BLaER1 treated with 17β-estradiol and CSF1 and Interleukin-3, amounts not matched to agents 10 nM and 100 nM (cell line): ENCODE measurements at regions not wholly inside any gene's neighbourhood (a gene's known extent, or its start where the extent isn't known, plus 50 kb on each side); places are given as distances from the start of the nearest gene placed in this dataset.
"Not testable (repeated sequence)": the region's sequence is repeated elsewhere in the genome, so short reads cannot be mapped to it uniquely, and the experiment has no call there.

Experiments used
- H3K27ac ChIP-seq, 11 experiments: shearing (Covaris generic); formaldehyde crosslinking; 2 replicates each; pipeline ENCODE4 v1.8.1; 2022
- H3K27me3 ChIP-seq, 11 experiments: shearing (Covaris generic); formaldehyde crosslinking; 2 replicates each; pipeline ENCODE4 v1.8.1; 2022
- H3K36me3 ChIP-seq, 11 experiments: shearing (Covaris generic); formaldehyde crosslinking; 2 replicates each; pipeline ENCODE4 v1.8.1; 2022
- H3K4me1 ChIP-seq, 10 experiments: shearing (Covaris generic); formaldehyde crosslinking; 2 replicates each; pipeline ENCODE4 v1.8.1; 2022
- H3K4me2 ChIP-seq, 11 experiments: shearing (Covaris generic); formaldehyde crosslinking; 2 replicates each; pipeline ENCODE4 v1.8.1; 2022
- H3K4me3 ChIP-seq, 10 experiments: shearing (Covaris generic); formaldehyde crosslinking; 2 replicates each; pipeline ENCODE4 v1.8.1; 2022
- H3K9ac ChIP-seq, 11 experiments: shearing (Covaris generic); formaldehyde crosslinking; 2 replicates each; pipeline ENCODE4 v1.8.1; 2022
- H3K9me3 ChIP-seq, 11 experiments: shearing (Covaris generic); formaldehyde crosslinking; replicated peaks in 1 of 11; 2 replicates each; pipeline ENCODE4 v1.8.1; 2022
- H4K20me1 ChIP-seq, 11 experiments: shearing (Covaris generic); formaldehyde crosslinking; 2 replicates each; pipeline ENCODE4 v1.8.1; 2022
- Cebpa-rat ChIP-seq, 11 experiments: shearing (Covaris generic); IDR thresholded peaks; 2 replicates each; pipeline ENCODE4 v1.8.1; 2022

DNA sequence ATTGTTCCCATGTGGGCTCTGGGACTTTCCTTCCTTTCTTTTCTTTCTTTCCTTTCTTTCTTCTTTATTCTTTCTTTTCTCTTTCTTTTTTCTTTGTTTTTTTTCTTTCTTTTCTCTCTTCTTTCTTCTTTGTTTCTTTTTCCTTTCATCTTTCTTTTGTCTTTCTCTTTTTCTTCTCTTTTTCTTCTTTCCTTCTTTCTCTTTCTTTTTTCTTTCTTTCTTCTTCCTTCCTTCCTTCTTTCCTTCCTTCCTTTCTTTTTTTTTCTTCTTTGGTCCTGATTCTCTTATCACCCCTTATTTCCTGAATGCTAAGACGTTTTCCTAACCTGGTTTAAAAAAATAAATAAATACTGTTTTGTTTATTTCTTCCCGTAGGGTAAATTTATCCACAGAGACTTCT lies 93.2 kb downstream of the CRLF2 start:
- TF ChIP-seq Cebpa-rat (IDR thresholded peaks at IDR 0.05) = no peak
- H3K9ac ChIP-seq = no peak overlapping the region
- no peaks in the 10 kb centered on the region for H3K27me3 ChIP-seq
- no peak overlapping the region for H3K4me2 ChIP-seq
- no peak overlapping the region for H3K4me3 ChIP-seq
- H4K20me1 ChIP-seq = no peaks in the 10 kb centered on the region
- H3K4me1 ChIP-seq = peaks cover 0 to 13% (median 4%) of the 10 kb centered on the region in 10 experiments; a peak in 11 of 20 replicates
- no peaks in the 10 kb centered on the region for H3K36me3 ChIP-seq
- H3K27ac ChIP-seq = no peak overlapping the region
- no peaks in the 10 kb centered on the region for H3K9me3 ChIP-seq

DNA sequence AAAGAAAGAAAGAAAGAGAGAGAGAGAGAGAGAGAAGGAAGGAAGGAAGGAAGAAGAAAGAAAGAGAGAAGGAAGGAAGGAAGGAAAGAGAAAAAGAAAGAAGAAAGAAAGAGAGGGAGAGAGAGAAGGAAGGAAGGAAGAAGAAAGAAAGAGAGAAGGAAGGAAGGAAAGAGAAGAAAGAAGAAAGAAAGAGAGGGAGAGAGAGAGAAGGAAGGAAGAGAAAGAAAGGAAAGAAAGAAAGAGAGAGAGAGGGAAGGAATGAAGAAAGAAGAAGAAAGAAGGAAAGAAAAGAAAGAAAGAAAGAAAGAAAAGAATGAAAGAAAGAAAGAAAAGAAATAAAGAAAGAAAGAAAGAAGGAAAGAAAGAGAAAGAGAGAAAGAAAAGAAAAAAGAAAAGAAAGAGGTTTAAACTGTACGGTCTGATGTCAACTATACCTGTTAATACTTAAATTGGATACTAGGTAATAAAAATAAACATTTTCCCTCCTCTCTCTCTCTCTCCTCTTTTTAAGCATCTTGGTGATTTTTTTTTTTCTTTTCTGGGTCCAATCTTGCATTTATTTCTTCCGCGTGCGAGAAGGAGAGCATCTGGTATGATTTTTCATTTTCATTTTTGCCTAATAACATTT lies 93.8 kb downstream of the CRLF2 start:
- Histone ChIP-seq H3K27ac (no peak overlapping the region), H3K9me3 (no peaks in the 10 kb centered on the region)

DNA sequence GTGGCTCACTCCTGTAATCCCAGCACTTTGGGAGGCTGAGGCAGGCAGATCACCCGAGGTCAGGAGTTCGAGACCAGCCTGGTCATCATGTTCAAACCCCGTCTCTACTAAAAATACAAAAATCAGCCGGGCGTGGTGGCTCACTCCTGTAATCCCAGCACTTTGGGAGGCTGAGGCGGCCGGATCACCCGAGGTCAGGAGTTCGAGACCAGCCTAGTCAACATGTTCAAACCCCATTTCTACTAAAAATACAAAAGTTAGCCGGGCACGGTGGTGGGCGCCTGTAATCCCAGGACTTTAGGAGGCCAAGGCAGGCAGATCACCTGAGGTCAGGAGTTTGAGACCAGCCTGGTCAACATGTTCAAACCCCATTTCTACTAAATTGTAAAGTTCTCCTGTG lies 97.0 kb downstream of the CRLF2 start:
- not testable (repeated sequence) for H4K20me1 ChIP-seq, H3K27ac ChIP-seq, H3K27me3 ChIP-seq, H3K36me3 ChIP-seq, H3K9me3 ChIP-seq, H3K4me3 ChIP-seq, H3K9ac ChIP-seq, H3K4me1 ChIP-seq, H3K4me2 ChIP-seq

More for the DNA sequence above, 93.8 kb downstream of the CRLF2 start:
- Histone ChIP-seq H3K27me3 (no peaks in the 10 kb centered on the region), H3K4me1 (peaks cover 0 to 7% (median 3%) of the 10 kb centered on the region in 10 experiments; a peak in 11 of 20 replicates), H3K9ac (no peak overlapping the region), H3K4me2 (no peak overlapping the region), H3K36me3 (no peaks in the 10 kb centered on the region), H4K20me1 (no peaks in the 10 kb centered on the region), H3K4me3 (no peak overlapping the region)
- no peak for TF ChIP-seq Cebpa-rat (IDR thresholded peaks at IDR 0.05)

DNA sequence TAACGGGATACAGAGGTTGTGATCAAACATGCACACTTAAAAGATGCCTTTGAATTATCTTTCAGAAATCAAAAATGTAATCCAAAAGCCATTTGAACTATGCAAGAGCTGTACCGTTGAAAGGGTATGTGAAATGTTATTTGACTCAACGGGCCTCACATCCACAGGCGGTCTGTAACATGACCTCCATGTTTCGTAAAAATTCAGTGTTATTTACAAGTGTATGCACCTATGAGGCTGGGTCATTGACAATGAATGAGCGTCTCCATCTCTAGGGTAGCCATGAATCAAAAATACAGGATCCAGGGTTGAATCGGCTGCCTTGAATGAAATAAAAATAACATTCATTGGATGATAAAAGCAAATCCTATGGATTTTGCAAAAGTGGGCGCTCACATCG lies 100.1 kb downstream of the CRLF2 start:
- TF ChIP-seq Cebpa-rat (IDR thresholded peaks at IDR 0.05) = no peak

DNA sequence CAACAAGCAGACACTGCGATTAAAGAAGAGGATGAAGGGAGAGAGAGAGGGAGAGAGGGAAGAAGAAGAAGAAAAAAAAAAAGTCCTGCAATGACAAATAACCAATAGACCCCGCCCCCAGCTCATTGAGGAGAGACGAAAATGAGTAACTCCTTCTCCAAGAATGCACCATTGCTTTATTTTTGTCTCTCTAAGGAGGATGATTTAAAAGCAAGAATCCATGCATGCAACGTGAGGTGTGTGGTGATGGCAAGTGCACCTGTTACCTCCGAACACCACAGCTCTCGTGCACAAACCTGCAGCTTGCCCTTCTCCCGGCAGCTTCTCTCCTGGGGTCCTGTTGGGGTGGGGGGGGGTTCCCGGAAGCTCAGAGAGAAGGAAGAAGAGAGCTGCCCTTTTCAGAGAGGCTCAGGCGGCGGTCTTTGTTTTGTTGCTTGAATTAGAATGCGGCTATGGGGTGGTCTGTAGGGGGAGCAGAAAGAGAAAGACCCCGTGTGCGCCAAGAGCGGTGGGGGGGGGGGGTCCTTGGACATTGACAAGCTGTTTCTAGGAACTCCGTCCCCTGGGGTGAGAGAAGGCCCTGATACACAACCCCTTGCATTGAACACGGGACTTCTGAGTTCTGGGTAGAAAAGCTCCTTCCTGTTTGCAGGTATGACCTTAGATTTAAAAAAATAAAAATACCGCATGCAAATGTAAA lies 100.7 kb downstream of the CRLF2 start:
- H3K4me2 ChIP-seq = no peak overlapping the region
- no peak for TF ChIP-seq Cebpa-rat (IDR thresholded peaks at IDR 0.05)
- H3K4me3 ChIP-seq = no peak overlapping the region
- no peaks in the 10 kb centered on the region for H4K20me1 ChIP-seq
- H3K27ac ChIP-seq = no peak overlapping the region
- H3K9ac ChIP-seq = no peak overlapping the region
- H3K27me3 ChIP-seq = peaks cover 0 to 8% (median 0%) of the 10 kb centered on the region in 11 experiments; a peak in 6 of 22 replicates
- peaks cover 0 to 7% (median 0%) of the 10 kb centered on the region in 11 experiments; a peak in 1 of 22 replicates for H3K9me3 ChIP-seq
- no peaks in the 10 kb centered on the region for H3K4me1 ChIP-seq
- H3K36me3 ChIP-seq = no peaks in the 10 kb centered on the region

More for the DNA sequence above, 100.1 kb downstream of the CRLF2 start:
- H3K4me3 ChIP-seq = no peak overlapping the region
- no peaks in the 10 kb centered on the region for H3K36me3 ChIP-seq
- no peak overlapping the region for H3K27ac ChIP-seq
- peaks cover 0 to 7% (median 0%) of the 10 kb centered on the region in 11 experiments; a peak in 1 of 22 replicates for H3K9me3 ChIP-seq
- H3K27me3 ChIP-seq = peaks cover 0 to 8% (median 0%) of the 10 kb centered on the region in 11 experiments; a peak in 4 of 22 replicates
- H4K20me1 ChIP-seq = no peaks in the 10 kb centered on the region
- no peak overlapping the region for H3K4me2 ChIP-seq
- no peaks in the 10 kb centered on the region for H3K4me1 ChIP-seq
- no peak overlapping the region for H3K9ac ChIP-seq

DNA sequence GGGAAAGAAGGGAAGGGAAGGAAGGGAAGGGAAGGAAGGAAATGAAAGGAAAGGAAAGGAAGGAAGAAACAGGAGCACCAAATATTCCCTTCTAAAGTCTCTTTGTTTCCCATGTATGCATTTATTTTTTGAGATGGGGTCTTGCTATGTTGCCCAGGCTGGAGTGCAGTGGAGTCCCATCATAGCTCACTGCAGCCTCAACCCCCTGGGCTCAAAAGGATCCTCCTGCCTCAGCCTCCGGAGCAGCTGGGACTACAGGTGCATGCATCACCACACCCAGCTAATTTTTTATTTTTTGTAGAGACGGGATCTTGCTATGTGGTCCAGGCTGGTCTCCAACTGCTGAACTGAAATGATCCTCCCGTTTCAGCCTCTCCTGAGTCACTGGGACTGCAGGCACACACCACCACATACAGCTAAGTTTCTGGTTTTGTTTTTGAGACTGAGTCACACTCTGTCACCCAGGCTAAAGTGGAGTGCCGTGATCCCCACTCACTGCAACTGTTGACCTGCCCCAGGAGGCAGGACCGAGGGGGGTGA lies 102.8 kb downstream of the CRLF2 start:
- no peak overlapping the region for H3K9ac ChIP-seq
- H3K27ac ChIP-seq = no peak overlapping the region
- no peak overlapping the region for H3K4me2 ChIP-seq
- no peaks in the 10 kb centered on the region for H3K4me1 ChIP-seq
- peaks cover 0 to 7% (median 0%) of the 10 kb centered on the region in 11 experiments; a peak in 1 of 22 replicates for H3K9me3 ChIP-seq
- H4K20me1 ChIP-seq = no peaks in the 10 kb centered on the region
- H3K36me3 ChIP-seq = no peaks in the 10 kb centered on the region
- peaks cover 0 to 19% (median 4%) of the 10 kb centered on the region in 11 experiments; a peak in 6 of 22 replicates for H3K27me3 ChIP-seq
- no peak for TF ChIP-seq Cebpa-rat (IDR thresholded peaks at IDR 0.05)
- H3K4me3 ChIP-seq = no peak overlapping the region

DNA sequence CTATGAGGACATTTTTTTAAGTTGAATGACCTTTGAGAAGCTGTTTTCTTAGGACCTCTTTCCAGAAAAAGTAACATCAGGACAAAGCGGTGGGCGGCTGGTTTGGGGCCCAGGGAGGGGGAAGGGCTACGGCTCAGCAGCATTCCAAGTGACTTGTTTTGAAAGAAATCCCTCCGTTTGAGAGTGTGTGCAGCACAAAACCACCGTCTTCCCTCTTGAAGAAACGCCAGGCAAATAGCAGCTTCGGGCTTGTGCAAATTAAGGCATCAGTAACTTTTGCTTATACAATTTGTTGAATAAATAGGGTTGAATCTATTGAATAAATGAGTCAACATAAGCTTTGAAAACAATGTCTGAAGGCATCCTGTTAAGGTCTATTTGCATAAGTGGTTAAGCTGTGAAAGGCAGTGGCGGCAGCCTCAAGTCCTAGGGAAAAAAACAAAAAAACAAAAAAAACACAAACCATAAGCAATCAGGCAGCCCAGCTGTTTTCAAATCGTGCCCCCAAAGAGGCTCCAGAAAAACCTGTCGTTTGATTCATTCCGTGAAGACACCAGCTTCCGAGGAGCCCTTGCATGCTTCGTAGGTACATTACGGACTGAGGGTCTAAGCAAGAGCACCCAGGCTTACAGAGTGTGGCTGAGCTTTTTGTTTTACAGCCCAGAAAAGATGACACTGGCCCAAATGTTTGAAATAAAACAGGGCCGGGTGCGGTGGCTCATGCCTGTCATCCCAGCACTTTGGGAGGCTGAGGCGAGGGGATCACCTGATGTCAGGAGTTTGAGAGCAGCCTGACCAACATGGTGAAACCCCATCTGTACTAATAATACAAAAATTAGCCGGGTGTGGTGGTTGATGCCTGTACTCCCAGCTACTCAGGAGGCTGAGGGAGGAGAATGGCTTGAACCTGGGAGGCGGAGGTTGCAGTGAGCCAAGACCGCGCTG lies 103.7 kb downstream of the CRLF2 start:
- no peaks in the 10 kb centered on the region for H3K36me3 ChIP-seq
- no peak overlapping the region for H3K4me2 ChIP-seq
- no peaks in the 10 kb centered on the region for H3K4me1 ChIP-seq
- no peak overlapping the region for H3K9ac ChIP-seq
- no peak for TF ChIP-seq Cebpa-rat (IDR thresholded peaks at IDR 0.05)
- H3K27me3 ChIP-seq = peaks cover 0 to 19% (median 4%) of the 10 kb centered on the region in 11 experiments; a peak in 6 of 22 replicates
- peaks cover 0 to 7% (median 0%) of the 10 kb centered on the region in 11 experiments; a peak in 1 of 22 replicates for H3K9me3 ChIP-seq
- no peak overlapping the region for H3K4me3 ChIP-seq
- H3K27ac ChIP-seq = no peak overlapping the region
- no peaks in the 10 kb centered on the region for H4K20me1 ChIP-seq

DNA sequence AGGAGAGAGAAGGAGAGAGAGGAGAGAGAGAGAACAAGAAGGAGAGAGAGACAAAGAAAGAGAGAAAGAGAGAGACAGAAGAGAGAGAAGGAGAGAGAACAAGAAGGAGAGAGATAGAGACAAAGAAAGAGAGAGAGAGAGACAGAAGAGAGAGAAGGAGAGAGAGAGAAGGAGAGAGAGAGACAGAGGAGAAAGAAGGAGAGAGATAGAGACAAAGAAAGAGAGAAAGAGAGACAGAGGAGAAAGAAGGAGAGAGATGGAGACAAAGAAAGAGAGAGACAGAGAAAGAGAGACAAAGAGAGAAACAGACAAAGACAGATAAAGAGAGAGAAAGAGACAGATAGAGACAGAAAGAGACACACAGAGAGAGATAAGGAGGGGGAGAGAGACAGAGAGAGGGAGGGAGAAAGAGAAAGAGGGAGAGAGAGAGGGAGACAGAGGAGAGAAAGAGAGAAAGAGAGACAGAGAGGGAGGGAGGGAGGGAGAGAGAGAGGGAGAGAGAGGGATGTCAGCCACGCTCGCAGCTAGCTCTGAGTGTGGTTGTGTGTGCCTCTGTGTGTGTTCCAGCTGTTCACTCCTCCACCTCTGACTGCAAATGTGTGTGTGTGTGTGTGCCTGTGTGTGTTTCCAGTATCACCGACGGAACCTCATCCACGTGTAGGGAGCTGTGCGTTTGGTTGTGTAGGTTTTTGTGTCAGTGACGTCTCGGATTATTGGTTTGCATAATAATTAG lies 105.8 kb downstream of the CRLF2 start:
- no peaks in the 10 kb centered on the region for H3K4me1 ChIP-seq
- TF ChIP-seq Cebpa-rat (IDR thresholded peaks at IDR 0.05) = no peak
- H4K20me1 ChIP-seq = no peaks in the 10 kb centered on the region
- no peak overlapping the region for H3K4me3 ChIP-seq
- no peak overlapping the region for H3K9ac ChIP-seq
- H3K4me2 ChIP-seq = no peak overlapping the region
- H3K27ac ChIP-seq = no peak overlapping the region
- peaks cover 0 to 7% (median 0%) of the 10 kb centered on the region in 11 experiments; a peak in 1 of 22 replicates for H3K9me3 ChIP-seq
- H3K27me3 ChIP-seq = peaks cover 0 to 15% (median 4%) of the 10 kb centered on the region in 11 experiments; a peak in 5 of 22 replicates
- no peaks in the 10 kb centered on the region for H3K36me3 ChIP-seq
